CD4-positive, alpha-beta memory T cell (primary cell): ENCODE measurements at regions not wholly inside any gene's neighbourhood (a gene's known extent, or its start where the extent isn't known, plus 50 kb on each side); places are given as distances from the start of the nearest gene placed in this dataset.
"Not testable (repeated sequence)": the region's sequence is repeated elsewhere in the genome, so short reads cannot be mapped to it uniquely, and the experiment has no call there.

Experiments
- CTCF ChIA-PET: fragments of 350-600 bp; sonication (Branson Sonifier 250); formaldehyde crosslinking; loops from one replicate; lab custom pipeline; 2021; ENCODE audit warnings: inconsistent platforms; ENCODE audit not compliant: partially characterized antibody; lab: Charles Lee
- POLR2A ChIA-PET: fragments of 350-600 bp; sonication (Branson Sonifier 250); formaldehyde crosslinking; loops from one replicate; lab custom pipeline; 2021; ENCODE audit not compliant: partially characterized antibody; lab: Charles Lee
- DNase-seq, 5 donors: peaks; one replicate each; pipeline versions ENCODE4 v3.0.0 to v3.0.0-alpha.2; 2020 to 2022; ENCODE audit warnings: mixed read lengths in 1 of 5
- H3K27ac ChIP-seq: one replicate; pipeline ENCODE4 v1.7.0; 2013; ENCODE audit warnings: low read depth, low read length
- H3K27me3 ChIP-seq: 2 replicates; pipeline ENCODE4 v1.7.0; 2013; ENCODE audit warnings: mild to moderate bottlenecking, low read length, moderate library complexity; ENCODE audit not compliant: insufficient read depth
- H3K36me3 ChIP-seq: 2 replicates; pipeline ENCODE4 v1.7.0; 2013; ENCODE audit warnings: mild to moderate bottlenecking, low read length, moderate library complexity; ENCODE audit not compliant: insufficient read depth
- H3K4me1 ChIP-seq: 2 replicates; pipeline ENCODE4 v1.7.0; 2013; ENCODE audit warnings: mild to moderate bottlenecking, low read length, moderate library complexity; ENCODE audit not compliant: insufficient read depth
- H3K4me3 ChIP-seq, 2 donors: one replicate each; pipeline ENCODE4 v1.7.0; 2013; ENCODE audit warnings: low read length in 2 of 2, mild to moderate bottlenecking in 1 of 2
- H3K9me3 ChIP-seq, 2 donors: one replicate each; pipeline ENCODE4 v1.7.0; 2013; ENCODE audit warnings: low read length in 2 of 2, control low read depth in 1 of 2; ENCODE audit not compliant: control insufficient read depth in 1 of 2
- H3K27ac Mint-ChIP-seq, 7 donors: one replicate each; pipeline ENCODE4 v1.8.0; 2020 to 2021; ENCODE audit warnings: mixed read lengths in 7 of 7, mild to moderate bottlenecking in 6 of 7, inconsistent platforms in 3 of 7, moderate library complexity in 3 of 7
- H3K27me3 Mint-ChIP-seq, 2 donors: one replicate each; pipeline ENCODE4 v1.8.0; 2020 to 2021; ENCODE audit warnings: mixed read lengths in 2 of 2
- H3K36me3 Mint-ChIP-seq, 2 donors: one replicate each; pipeline ENCODE4 v1.8.0; 2020 to 2021; ENCODE audit warnings: mixed read lengths in 2 of 2, inconsistent platforms in 1 of 2, mild to moderate bottlenecking in 1 of 2
- H3K4me1 Mint-ChIP-seq, 4 donors: one replicate each; pipeline ENCODE4 v1.8.0; 2020 to 2021; ENCODE audit warnings: mixed read lengths in 4 of 4, mild to moderate bottlenecking in 1 of 4
- H3K4me3 Mint-ChIP-seq, 8 donors: one replicate each; pipeline ENCODE4 v1.8.0; 2020 to 2021; ENCODE audit warnings: mixed read lengths in 8 of 8, mild to moderate bottlenecking in 7 of 8, moderate library complexity in 6 of 8, inconsistent platforms in 3 of 8
- H3K9me3 Mint-ChIP-seq, 8 donors: one replicate each; pipeline ENCODE4 v1.8.0; 2020 to 2021; ENCODE audit warnings: mixed read lengths in 8 of 8, mild to moderate bottlenecking in 5 of 8, inconsistent platforms in 3 of 8, moderate library complexity in 1 of 8
- intact Hi-C: fragments of 100-400 bp; cut with micrococcal nuclease; formaldehyde crosslinking; loops from one replicate; pipeline ENCODE4 v1.15.1; 2023

- CTCF ChIA-PET: interaction anchor here (0.9 to 1.8 kb wide), 3 partner anchors 10 to 150 kb away, joined by 4 to 5 read pairs (median 5); no protein-coding TSS in a partner anchor
- no peak for DNase-seq
- Mint-ChIP-seq H3K36me3 (no peaks in the 10 kb centered on the region), H3K9me3 (no peaks in the 10 kb centered on the region), H3K27me3 (no peaks in the 10 kb centered on the region), H3K4me1 (no peaks in the 10 kb centered on the region), H3K27ac (no peak overlapping the region), H3K4me3 (no peak overlapping the region)
- POLR2A ChIA-PET: no interaction called here
- intact Hi-C loops: no loop called here
- no peak overlapping the region for H3K4me3 ChIP-seq
- H3K27ac ChIP-seq: no peak overlapping the region
- H3K36me3 ChIP-seq: no peaks in the 10 kb centered on the region
- no peaks in the 10 kb centered on the region for H3K27me3 ChIP-seq
- H3K4me1 ChIP-seq: no peaks in the 10 kb centered on the region
- no peaks in the 10 kb centered on the region for H3K9me3 ChIP-seq
These were observed 87.3 kb downstream of the LYZL2 start for GRCh38 chr10:30542001-30542894.

GRCh38 chr10:30540276-30540675 is 89.3 kb downstream of the LYZL2 start:
- Mint-ChIP-seq H3K36me3 (no peaks in the 10 kb centered on the region), H3K9me3 (no peaks in the 10 kb centered on the region), H3K27ac (no peak overlapping the region), H3K4me3 (no peak overlapping the region), H3K4me1 (peaks cover 0 to 2% (median 0%) of the 10 kb centered on the region in 4 donors), H3K27me3 (no peaks in the 10 kb centered on the region)
- POLR2A ChIA-PET: no interaction called here
- Histone ChIP-seq H3K27ac (no peak overlapping the region), H3K36me3 (no peaks in the 10 kb centered on the region), H3K9me3 (no peaks in the 10 kb centered on the region), H3K4me3 (no peak overlapping the region), H3K4me1 (no peaks in the 10 kb centered on the region), H3K27me3 (no peaks in the 10 kb centered on the region)
- intact Hi-C loops: no loop called here
- CTCF ChIA-PET: interaction anchor here (0.7 to 0.9 kb wide), 2 partner anchors 127 to 148 kb away, joined by 3 to 5 read pairs; no protein-coding TSS in a partner anchor
- no peak for DNase-seq

- ChIA-PET CTCF (interaction anchor here (0.9 to 1.3 kb wide), 3 partner anchors 124 to 146 kb away, joined by 3 to 4 read pairs (median 3); no protein-coding TSS in a partner anchor), POLR2A (interaction anchor here (1.0 kb wide), 1 partner anchor 8 kb away, joined by 4 read pairs; no protein-coding TSS in a partner anchor)
- H3K36me3 ChIP-seq: no peaks in the 10 kb centered on the region
- Mint-ChIP-seq H3K4me3 (no peak overlapping the region), H3K9me3 (no peaks in the 10 kb centered on the region), H3K27me3 (no peaks in the 10 kb centered on the region), H3K36me3 (no peaks in the 10 kb centered on the region), H3K27ac (no peak overlapping the region), H3K4me1 (peaks cover 2 to 7% (median 6%) of the 10 kb centered on the region in 4 donors)
- no peaks in the 10 kb centered on the region for H3K9me3 ChIP-seq
- H3K4me1 ChIP-seq: no peaks in the 10 kb centered on the region
- H3K27ac ChIP-seq: no peak overlapping the region
- H3K27me3 ChIP-seq: no peaks in the 10 kb centered on the region
- DNase-seq: no peak
- intact Hi-C loops: no loop called here
- H3K4me3 ChIP-seq: no peak overlapping the region
These were observed 91.5 kb downstream of the LYZL2 start for GRCh38 chr10:30538086-30538485.

- no peaks in the 10 kb centered on the region for H3K27me3 ChIP-seq
- Mint-ChIP-seq H3K36me3 (no peaks in the 10 kb centered on the region), H3K4me3 (no peak overlapping the region), H3K9me3 (no peaks in the 10 kb centered on the region), H3K27me3 (no peaks in the 10 kb centered on the region), H3K27ac (no peak overlapping the region), H3K4me1 (peaks cover 2 to 11% (median 7%) of the 10 kb centered on the region in 4 donors)
- no peak for DNase-seq
- no peaks in the 10 kb centered on the region for H3K4me1 ChIP-seq
- CTCF ChIA-PET: interaction anchor here (1.2 to 2.5 kb wide), 10 partner anchors 10 to 146 kb away, joined by 3 to 30 read pairs (median 10); no protein-coding TSS in a partner anchor
- H3K27ac ChIP-seq: no peak overlapping the region
- intact Hi-C loops: no loop called here
- H3K4me3 ChIP-seq: no peak overlapping the region
- H3K9me3 ChIP-seq: no peaks in the 10 kb centered on the region
- no peaks in the 10 kb centered on the region for H3K36me3 ChIP-seq
- POLR2A ChIA-PET: interaction anchor here (1.6 kb wide), 1 partner anchor 105 kb away, joined by 3 read pairs; no protein-coding TSS in a partner anchor
These were observed 92.0 kb downstream of the LYZL2 start for GRCh38 chr10:30537586-30537985.

- H3K27me3 ChIP-seq, H3K27ac Mint-ChIP-seq, H3K4me3 Mint-ChIP-seq, H3K4me3 ChIP-seq, DNase-seq, H3K4me1 ChIP-seq, H3K36me3 Mint-ChIP-seq, H3K9me3 ChIP-seq, H3K9me3 Mint-ChIP-seq, H3K36me3 ChIP-seq, intact Hi-C loops, H3K27ac ChIP-seq, H3K27me3 Mint-ChIP-seq: not testable (repeated sequence)
- ChIA-PET CTCF (interaction anchor here (0.8 to 2.5 kb wide), 14 partner anchors 9 to 149 kb away, joined by 3 to 30 read pairs (median 5); no protein-coding TSS in a partner anchor), POLR2A (interaction anchor here (1.6 kb wide), 1 partner anchor 104 kb away, joined by 3 read pairs; no protein-coding TSS in a partner anchor)
- H3K4me1 Mint-ChIP-seq: peaks cover 2 to 16% (median 10%) of the 10 kb centered on the region in 4 donors
These were observed 92.4 kb downstream of the LYZL2 start for GRCh38 chr10:30537158-30537557.

GRCh38 chr10:30536578-30536977 is 93.0 kb downstream of the LYZL2 start:
- H3K4me1 Mint-ChIP-seq: peaks cover 4 to 21% (median 13%) of the 10 kb centered on the region in 4 donors

GRCh38 chr10:30535677-30536076 is 93.9 kb downstream of the LYZL2 start:
- Mint-ChIP-seq H3K4me3 (no peak overlapping the region), H3K9me3 (no peaks in the 10 kb centered on the region), H3K27me3 (no peaks in the 10 kb centered on the region), H3K36me3 (no peaks in the 10 kb centered on the region), H3K4me1 (peaks cover 4 to 21% (median 13%) of the 10 kb centered on the region in 4 donors), H3K27ac (peak overlapping the region in 1 of 7 donors; percentile 10)
- Histone ChIP-seq H3K4me1 (peaks cover 13% of the 10 kb centered on the region), H3K27ac (no peak overlapping the region), H3K36me3 (no peaks in the 10 kb centered on the region), H3K27me3 (no peaks in the 10 kb centered on the region), H3K4me3 (no peak overlapping the region), H3K9me3 (no peaks in the 10 kb centered on the region)
- intact Hi-C loops: no loop called here
- DNase-seq: no peak
- ChIA-PET POLR2A (interaction anchor here (1.0 kb wide), 1 partner anchor 122 kb away, joined by 5 read pairs; no protein-coding TSS in a partner anchor), CTCF (interaction anchor here (0.7 to 2.5 kb wide), 15 partner anchors 8 to 144 kb away, joined by 3 to 30 read pairs (median 4); no protein-coding TSS in a partner anchor)

More at GRCh38 chr10:30536578-30536977, 93.0 kb downstream of the LYZL2 start:
- Mint-ChIP-seq H3K27ac (peak overlapping the region in 1 of 7 donors; percentile 43), H3K9me3 (no peaks in the 10 kb centered on the region), H3K27me3 (no peaks in the 10 kb centered on the region), H3K4me3 (no peak overlapping the region), H3K36me3 (no peaks in the 10 kb centered on the region)
- Histone ChIP-seq H3K9me3 (no peaks in the 10 kb centered on the region), H3K27ac (no peak overlapping the region), H3K36me3 (no peaks in the 10 kb centered on the region), H3K4me1 (peaks cover 8% of the 10 kb centered on the region), H3K27me3 (no peaks in the 10 kb centered on the region), H3K4me3 (no peak overlapping the region)
- ChIA-PET POLR2A (interaction anchor here (1.0 to 1.6 kb wide), 2 partner anchors 104 to 123 kb away, joined by 3 to 5 read pairs; no protein-coding TSS in a partner anchor), CTCF (interaction anchor here (0.7 to 2.5 kb wide), 20 partner anchors 9 to 148 kb away, joined by 3 to 30 read pairs (median 4); no protein-coding TSS in a partner anchor)
- DNase-seq: no peak
- intact Hi-C loops: no loop called here
